Smooth muscle cell of the brain vasculature (primary cell): ENCODE measurements at regions not wholly inside any gene's neighbourhood (a gene's known extent, or its start where the extent isn't known, plus 50 kb on each side); places are given as distances from the start of the nearest gene placed in this dataset.

Experiments
- DNase-seq: peaks from one replicate; pipeline ENCODE4 v3.0.0-alpha.2; 2012; ENCODE audit warnings: low read depth, low spot score

GRCh38 chr14:98348505-98348904 lies 923.5 kb downstream of the BCL11B start:
- DNase-seq = no peak

- DNase-seq = no peak
These were observed 921.8 kb downstream of the BCL11B start for GRCh38 chr14:98350213-98350612.

GRCh38 chr14:98364961-98365360 lies 907.0 kb downstream of the BCL11B start:
- no peak for DNase-seq

- no peak for DNase-seq
These were observed 905.6 kb downstream of the BCL11B start for GRCh38 chr14:98366429-98366828.

GRCh38 chr14:98368221-98368620 lies 903.8 kb downstream of the BCL11B start:
- DNase-seq = no peak

GRCh38 chr14:98368916-98369315 lies 903.1 kb downstream of the BCL11B start:
- no peak for DNase-seq

GRCh38 chr14:98369344-98369743 lies 902.7 kb downstream of the BCL11B start:
- DNase-seq = no peak

- no peak for DNase-seq
These were observed 901.6 kb downstream of the BCL11B start for GRCh38 chr14:98370352-98370751.

- no peak for DNase-seq
These were observed 900.9 kb downstream of the BCL11B start for GRCh38 chr14:98371141-98371540.

GRCh38 chr14:98374136-98374535 lies 897.9 kb downstream of the BCL11B start:
- DNase-seq = no peak

- no peak for DNase-seq
These were observed 896.4 kb downstream of the BCL11B start for GRCh38 chr14:98375566-98375965.

GRCh38 chr14:98379830-98380229 lies 892.2 kb downstream of the BCL11B start:
- DNase-seq = no peak

- no peak for DNase-seq
These were observed 889.3 kb downstream of the BCL11B start for GRCh38 chr14:98382662-98383061.

- DNase-seq = no peak
These were observed 886.1 kb downstream of the BCL11B start for GRCh38 chr14:98385851-98386250.

- DNase-seq = no peak
These were observed 880.9 kb downstream of the BCL11B start for GRCh38 chr14:98391061-98391460.

GRCh38 chr14:98393527-98393926 lies 878.5 kb downstream of the BCL11B start:
- no peak for DNase-seq

- no peak for DNase-seq
These were observed 867.2 kb downstream of the BCL11B start for GRCh38 chr14:98404811-98405210.

- no peak for DNase-seq
These were observed 863.9 kb downstream of the BCL11B start for GRCh38 chr14:98408024-98408555.

- DNase-seq = no peak
These were observed 863.3 kb downstream of the BCL11B start for GRCh38 chr14:98408713-98409112.

GRCh38 chr14:98411154-98411553 lies 860.8 kb downstream of the BCL11B start:
- no peak for DNase-seq

- no peak for DNase-seq
These were observed 859.6 kb downstream of the BCL11B start for GRCh38 chr14:98412431-98412830.

- no peak for DNase-seq
These were observed 856.2 kb downstream of the BCL11B start for GRCh38 chr14:98415766-98416165.

- no peak for DNase-seq
These were observed 855.0 kb downstream of the BCL11B start for GRCh38 chr14:98417001-98417400.

- DNase-seq = no peak
These were observed 843.5 kb downstream of the BCL11B start for GRCh38 chr14:98428483-98428994.
